A549 (cell line): ENCODE measurements at regions not wholly inside any gene's neighbourhood (a gene's known extent, or its start where the extent isn't known, plus 50 kb on each side); places are given as distances from the start of the nearest gene placed in this dataset.

ENCODE experiments used
- ESRRA ChIP-seq: fragments of 150-350 bp; IDR thresholded peaks from 2 replicates; pipeline ENCODE4 v1.6.1; 2014; ENCODE audit warnings: mild to moderate bottlenecking, low read length, borderline replicate concordance
- HOXA7 ChIP-seq: fragments of 250-450 bp; sonication (Bioruptor Pico); IDR thresholded peaks from 2 replicates; pipeline ENCODE4 v1.5.0; 2020; ENCODE audit warnings: mild to moderate bottlenecking, moderate library complexity
- JUNB ChIP-seq: fragments of >200 bp; sonication (Bioruptor Twin); formaldehyde crosslinking; IDR thresholded peaks from 2 replicates; pipeline ENCODE4 v1.6.1; 2016
- MAFK ChIP-seq: fragments of 450-650 bp; IDR thresholded peaks from 2 replicates; pipeline ENCODE4 v1.6.1; 2014; ENCODE audit not compliant: partially characterized antibody
- NFE2L2 ChIP-seq: fragments of 150-350 bp; conservative IDR thresholded peaks from 2 replicates; pipeline ENCODE4 v1.6.1; 2014; ENCODE audit warnings: low read length
- POLR2AphosphoS2 ChIP-seq: conservative IDR thresholded peaks from 2 replicates; pipeline ENCODE4 v1.6.1; 2012; ENCODE audit warnings: low read length, improper control_type of control experiment, inconsistent platforms
- RFX5 ChIP-seq: fragments of 450-650 bp; IDR thresholded peaks from 2 replicates; pipeline ENCODE4 v1.7.1; 2014; ENCODE audit warnings: antibody characterized with exemption, mild to moderate bottlenecking, moderate library complexity
- USF2 ChIP-seq: fragments of 450-650 bp; IDR thresholded peaks from 2 replicates; pipeline ENCODE4 v1.6.1; 2014; ENCODE audit warnings: antibody characterized with exemption
- ZFP36 ChIP-seq: fragments of 450-650 bp; IDR thresholded peaks from 2 replicates; pipeline ENCODE4 v1.6.1; 2014; ENCODE audit warnings: borderline replicate concordance; ENCODE audit not compliant: partially characterized antibody
- ZNF302 ChIP-seq: fragments of 250-450 bp; sonication (Bioruptor Pico); IDR thresholded peaks from 2 replicates; pipeline ENCODE4 v1.9.0; 2021; ENCODE audit warnings: inconsistent platforms, mild to moderate bottlenecking, moderate library complexity
- TF ChIP-seq, protein P1 (sequence below): fragments of >200 bp; sonication (Bioruptor Twin); formaldehyde crosslinking; IDR thresholded peaks from 3 replicates; pipeline ENCODE4 v1.5.1; 2016

- TF ChIP-seq NFE2L2 (no peak), POLR2AphosphoS2 (no peak), USF2 (no peak), ZFP36 (no peak), MAFK (no peak), ZNF302 (CRISPR knock-in tag) (no peak), RFX5 (no peak), ESRRA (no peak), JUNB (no peak), HOXA7 (CRISPR knock-in tag) (no peak)
- TF ChIP-seq, protein P1, sequence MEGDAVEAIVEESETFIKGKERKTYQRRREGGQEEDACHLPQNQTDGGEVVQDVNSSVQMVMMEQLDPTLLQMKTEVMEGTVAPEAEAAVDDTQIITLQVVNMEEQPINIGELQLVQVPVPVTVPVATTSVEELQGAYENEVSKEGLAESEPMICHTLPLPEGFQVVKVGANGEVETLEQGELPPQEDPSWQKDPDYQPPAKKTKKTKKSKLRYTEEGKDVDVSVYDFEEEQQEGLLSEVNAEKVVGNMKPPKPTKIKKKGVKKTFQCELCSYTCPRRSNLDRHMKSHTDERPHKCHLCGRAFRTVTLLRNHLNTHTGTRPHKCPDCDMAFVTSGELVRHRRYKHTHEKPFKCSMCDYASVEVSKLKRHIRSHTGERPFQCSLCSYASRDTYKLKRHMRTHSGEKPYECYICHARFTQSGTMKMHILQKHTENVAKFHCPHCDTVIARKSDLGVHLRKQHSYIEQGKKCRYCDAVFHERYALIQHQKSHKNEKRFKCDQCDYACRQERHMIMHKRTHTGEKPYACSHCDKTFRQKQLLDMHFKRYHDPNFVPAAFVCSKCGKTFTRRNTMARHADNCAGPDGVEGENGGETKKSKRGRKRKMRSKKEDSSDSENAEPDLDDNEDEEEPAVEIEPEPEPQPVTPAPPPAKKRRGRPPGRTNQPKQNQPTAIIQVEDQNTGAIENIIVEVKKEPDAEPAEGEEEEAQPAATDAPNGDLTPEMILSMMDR, result no peak
These were observed 501.6 kb upstream of the MKI67 start for GRCh38 chr10:128627811-128628210.
